ENCODE measurements at regions not wholly inside any gene's neighbourhood (a gene's known extent, or its start where the extent isn't known, plus 50 kb on each side); places are given as distances from the start of the nearest gene placed in this dataset.

DNA sequence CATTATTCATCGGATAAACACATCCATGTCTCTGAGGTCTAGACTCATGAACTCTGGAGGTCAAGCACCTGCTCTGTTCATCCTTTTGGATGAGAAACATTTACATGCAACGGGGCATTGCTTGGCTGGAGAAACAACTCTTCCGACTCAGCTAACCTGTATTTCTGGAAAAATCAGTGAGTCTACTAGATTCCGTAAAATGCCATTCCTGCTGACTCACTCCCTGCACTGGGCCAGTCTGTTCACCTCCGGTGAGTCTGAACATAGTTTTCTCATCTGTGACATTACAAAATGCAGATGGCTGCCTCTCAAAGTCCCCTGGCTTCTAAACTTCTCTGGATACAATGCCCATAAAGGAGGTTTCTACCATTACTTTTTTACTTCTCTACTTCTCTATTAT is 185.7 kb upstream of the HS3ST1 start:
- DNase-seq: no peak

DNA sequence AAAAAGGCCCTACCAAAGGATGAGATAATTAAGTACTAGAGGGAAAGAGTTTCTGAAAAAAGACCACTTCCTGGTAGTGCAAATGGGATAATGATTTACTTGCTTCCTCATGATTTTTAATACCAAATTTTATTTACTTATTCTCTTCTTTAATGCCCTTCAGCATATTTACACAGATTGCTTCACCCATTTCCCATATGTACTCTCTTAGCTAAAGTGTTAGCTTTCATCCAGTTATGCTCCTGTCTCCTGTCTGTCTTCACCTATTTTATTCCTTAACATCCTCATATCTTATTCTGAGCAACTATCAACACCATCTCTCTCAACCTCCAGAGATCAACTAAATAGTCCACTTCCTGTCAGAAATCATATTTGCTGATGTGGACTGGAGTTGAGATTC is 183.2 kb upstream of the HS3ST1 start:
- DNase-seq: no peak

DNA sequence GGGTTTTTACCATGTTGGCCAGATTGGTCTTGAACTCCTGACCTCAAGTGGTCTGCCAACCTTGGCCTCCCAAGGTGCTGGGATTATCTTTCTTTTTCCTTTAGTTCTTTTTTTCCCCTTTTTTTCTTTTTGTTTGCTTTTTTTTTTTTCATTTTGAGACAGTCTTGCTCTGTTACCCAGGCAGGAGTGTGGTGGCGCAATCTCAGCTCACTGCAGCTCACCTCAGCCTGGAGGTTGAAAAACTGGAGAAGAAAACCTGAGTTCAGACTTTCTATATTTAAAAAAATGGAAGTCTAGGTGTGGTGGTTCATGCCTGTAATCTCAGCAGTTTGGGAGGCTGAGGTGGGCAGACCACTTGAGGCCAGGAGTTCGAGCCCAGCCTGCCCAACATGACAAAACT is 181.1 kb upstream of the HS3ST1 start:
- DNase-seq: no peak

DNA sequence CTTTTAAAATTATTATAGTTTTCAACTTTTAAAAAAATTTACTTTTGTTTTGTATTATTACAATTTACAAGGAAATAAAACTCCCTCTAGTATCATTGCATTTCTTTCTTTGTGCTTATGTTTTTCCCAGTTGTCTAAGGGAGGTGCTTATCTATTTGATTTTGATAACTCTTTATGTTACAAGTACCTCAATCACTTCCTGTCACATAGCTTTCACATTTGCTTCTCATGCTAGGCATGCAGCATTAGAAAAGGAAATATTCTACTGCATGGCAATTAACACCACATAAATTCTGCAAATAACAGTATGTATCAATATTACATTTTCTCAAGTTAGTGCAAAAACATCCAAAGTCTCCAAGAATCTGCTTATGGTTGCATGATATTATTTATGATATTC is 180.3 kb upstream of the HS3ST1 start:
- DNase-seq: no peak

DNA sequence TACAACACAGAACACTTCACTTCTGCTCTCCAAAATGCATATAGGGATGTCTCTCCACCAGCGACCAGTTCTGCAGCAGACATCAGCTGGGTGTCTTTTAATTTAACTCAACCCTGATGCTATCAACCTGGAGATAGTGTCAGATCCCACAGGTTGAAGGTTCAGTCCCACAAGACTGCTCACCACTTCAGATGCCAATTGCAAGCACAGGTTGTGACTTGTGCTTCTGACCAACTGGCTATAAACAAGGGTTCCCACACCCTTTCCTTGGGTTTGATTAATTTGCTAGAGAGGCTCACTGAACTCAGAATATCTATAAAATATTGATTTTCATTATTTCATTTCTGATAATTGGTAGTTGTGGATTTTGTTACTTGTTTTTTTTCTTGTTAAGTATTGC is 177.4 kb upstream of the HS3ST1 start:
- no peak for DNase-seq

DNA sequence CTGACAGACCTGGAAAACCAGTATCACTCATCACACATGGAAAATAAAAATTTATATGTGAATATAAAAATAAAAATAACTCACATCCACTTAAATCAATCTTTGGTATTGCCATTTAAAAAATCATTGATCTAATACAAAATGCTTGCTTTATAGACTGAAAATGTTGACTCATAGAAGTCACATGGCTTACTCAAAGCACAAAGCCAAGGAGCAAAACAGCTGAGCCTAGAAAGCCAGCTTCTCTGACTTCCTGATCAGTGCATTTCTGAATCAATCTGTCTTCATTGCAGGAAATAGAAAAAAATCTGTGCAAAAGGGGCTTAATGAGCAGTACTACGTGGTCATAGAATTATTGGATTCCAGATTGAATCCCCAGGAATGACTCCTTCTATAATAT is 176.9 kb upstream of the HS3ST1 start:
- no peak for DNase-seq

DNA sequence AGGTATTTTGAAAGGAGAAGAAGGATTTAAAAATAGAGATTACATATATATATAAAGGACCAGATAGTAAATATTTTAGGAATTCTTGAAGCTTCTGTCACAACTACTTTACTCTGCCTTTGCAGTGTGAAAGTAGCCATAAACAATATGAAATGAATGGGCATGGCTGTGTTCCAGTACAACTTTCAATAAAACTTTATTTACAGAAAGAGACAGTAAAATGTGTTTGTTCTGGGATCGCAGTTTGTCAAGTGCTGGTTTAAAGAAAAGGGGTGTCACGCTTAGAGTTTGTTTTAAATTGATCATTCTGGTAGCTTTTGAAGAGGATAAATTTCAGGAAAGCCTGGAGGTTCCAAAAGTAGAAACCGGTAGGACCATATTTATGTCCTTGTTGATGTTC is 176.1 kb upstream of the HS3ST1 start:
- no peak for DNase-seq

DNA sequence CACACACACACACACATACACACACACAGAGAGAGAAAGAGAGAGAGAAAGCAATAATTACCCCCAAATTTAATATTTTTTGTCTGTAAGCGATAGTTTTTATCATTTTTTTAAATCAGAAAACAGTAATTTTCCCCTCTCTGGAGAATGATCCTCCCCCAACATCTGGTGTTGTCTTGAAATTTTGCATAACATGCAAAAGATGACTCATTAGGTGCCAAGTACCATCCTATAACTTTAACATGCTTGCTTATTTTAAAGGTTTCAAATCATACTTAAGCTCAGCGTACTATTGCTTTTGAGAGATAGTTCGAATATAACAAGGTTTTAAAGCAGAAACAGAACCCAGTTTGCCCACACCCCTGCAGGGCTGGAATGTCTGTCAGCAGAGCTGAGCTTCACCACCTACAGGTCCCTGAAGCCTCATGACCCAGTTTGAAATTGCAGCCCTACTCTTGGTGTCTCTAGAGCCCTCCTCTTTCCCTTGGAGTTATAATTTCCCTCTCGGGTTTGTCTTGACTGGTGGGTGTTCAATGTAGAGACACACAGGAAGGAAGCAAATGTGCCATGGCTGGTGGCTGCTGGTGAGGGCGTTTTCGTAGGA is 175.0 kb upstream of the HS3ST1 start:
- DNase-seq: no peak

DNA sequence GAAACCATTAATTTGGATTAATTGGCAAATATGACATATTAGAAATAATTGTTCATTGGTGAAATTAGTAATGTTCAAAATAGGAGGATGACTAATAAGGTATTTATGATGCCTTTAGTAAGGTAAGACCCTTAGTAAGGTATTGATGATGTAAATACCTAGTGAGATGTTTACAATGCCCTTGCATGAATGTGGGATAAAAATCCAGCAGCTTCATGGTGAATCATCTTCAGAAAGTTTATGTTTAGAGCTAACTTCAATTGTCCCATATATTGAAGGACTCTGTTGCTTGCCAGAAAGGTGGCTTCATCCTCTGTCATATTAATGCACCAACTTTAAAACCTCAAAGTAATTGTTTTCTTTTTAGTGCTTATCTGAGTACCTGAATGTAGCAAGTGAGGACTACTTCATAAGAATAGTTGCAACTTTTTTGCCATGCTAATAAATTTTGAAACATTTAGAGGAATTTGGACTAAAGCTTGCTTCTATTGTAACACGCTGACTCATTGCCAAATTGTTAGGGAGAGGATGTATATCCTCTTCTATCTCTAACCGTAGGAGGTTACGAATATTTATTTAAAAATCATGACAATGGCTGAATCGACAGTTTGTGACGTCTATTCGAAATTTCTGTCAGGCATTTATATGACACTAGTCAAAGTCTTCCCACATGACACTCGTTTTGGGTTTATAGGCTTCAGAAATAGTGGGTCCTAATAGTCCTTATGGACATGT is 174.1 kb upstream of the HS3ST1 start:
- no peak for DNase-seq

DNA sequence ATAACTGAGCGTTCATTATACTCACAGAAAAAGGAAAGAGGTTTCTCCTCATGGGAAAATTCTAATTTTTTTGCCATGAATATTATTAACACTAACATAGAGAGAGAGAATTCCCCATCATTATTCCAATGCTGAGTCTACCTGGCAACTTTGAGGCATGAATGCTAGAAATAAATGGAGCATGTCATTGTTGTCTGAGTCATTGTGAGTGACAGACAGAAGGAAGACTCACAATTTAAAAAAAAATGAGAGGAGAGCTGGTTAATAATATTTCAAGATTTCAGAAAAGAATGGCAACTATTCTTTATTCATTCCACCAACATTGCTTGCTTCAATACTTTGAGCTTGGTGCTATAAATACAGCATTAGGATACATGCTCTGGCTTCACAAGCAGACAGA is 170.4 kb upstream of the HS3ST1 start:
- DNase-seq: no peak

DNA sequence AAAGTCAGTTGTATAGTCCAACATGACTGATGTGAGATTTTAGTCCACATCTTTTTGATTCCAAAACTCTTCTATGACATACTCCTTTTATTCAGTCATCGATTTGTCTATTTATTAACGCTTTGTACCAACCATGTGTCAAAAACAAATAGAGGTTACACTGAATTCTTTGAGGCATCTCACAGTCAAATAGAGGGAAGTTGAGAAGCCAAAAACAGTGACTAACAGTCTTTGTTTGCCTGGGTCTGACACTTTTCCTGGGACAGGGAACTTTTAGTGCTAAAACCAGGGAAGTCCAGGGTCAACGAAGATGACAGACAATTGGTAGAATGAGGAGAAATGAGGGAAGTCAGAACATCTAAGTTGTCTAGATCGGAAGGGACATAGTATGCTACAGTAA is 169.9 kb upstream of the HS3ST1 start:
- no peak for DNase-seq

DNA sequence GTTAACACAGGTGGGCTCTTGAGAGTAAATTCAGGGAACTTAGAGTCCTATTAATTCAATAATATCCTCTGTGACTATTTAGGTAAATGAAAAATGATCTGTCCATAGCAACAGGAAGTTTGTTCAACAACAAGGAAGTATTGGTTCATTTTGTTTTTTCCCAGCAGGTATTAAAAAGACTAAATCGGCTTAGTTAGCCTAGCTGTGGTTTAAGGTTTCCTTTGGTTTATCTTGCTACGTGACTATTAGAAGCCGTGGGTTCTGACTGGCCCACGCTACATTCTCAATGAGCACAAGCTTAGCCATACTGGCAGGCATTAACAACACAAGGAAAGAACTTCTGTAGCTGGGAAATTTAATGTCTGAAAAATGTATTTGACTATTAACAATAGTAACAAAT is 168.8 kb upstream of the HS3ST1 start:
- DNase-seq: peak; percentile 76

DNA sequence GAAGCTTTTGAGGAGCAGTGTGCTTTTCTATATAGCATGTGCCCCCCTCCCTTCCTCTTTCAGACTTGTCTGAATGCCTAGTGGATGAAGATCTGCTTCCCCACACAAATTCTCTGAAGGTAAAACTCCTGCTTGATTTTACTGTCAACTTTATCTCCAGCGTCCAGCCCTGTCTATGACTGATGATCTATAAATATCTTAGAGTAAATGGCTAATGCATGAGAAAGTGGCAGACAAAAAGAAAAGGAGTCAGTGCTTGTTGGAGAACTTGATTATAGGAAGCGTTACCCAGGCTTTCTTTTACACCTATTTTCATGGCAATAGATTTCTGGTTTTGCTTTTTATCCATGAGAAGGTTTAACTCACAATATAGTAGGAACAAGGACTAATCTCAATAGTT is 168.3 kb upstream of the HS3ST1 start:
- DNase-seq: no peak

DNA sequence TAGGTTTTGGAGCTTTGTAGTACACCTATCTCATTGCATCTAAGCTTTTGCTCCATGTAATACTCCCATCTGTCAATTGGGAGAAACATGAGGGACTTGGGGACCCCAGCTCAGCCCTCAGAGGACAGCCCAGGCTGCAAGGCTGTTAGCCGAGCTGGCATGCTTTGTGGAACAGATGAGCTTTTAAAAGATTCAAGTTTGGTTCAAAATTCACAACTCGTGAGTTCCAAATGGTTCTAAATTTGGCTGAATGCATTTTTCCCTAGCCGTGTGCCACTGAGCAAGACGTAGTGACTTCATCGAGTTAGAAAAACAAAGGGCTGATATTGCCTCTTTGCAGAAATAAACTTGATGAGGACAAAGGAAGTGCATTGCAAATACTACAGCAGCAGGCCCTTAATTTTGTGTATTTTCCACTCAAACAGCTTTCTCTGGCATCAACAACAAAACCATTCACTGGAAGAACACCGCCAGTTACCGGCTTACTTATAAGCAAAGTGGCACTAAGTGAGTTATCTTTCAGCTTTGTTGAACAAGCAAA is 165.0 kb upstream of the HS3ST1 start:
- no peak for DNase-seq

DNA sequence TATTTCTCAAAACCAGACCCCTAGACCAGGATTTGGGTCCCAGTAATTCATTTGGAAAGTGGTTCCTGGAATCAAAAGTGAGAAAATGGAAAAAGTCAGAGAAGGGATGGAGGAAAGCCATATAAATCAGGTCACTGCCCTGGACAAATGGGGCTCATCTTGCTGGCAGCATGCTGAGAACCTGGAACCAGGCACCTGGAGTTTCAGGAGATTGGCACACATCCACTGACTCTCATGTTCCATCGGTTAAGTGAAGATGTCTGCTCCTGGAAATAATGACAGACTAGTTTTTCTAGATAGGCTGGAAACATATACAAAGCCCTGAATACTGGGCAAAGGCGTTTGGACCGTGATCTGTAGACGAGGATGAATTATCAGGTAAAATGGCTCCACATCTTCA is 163.6 kb upstream of the HS3ST1 start:
- DNase-seq: no peak

DNA sequence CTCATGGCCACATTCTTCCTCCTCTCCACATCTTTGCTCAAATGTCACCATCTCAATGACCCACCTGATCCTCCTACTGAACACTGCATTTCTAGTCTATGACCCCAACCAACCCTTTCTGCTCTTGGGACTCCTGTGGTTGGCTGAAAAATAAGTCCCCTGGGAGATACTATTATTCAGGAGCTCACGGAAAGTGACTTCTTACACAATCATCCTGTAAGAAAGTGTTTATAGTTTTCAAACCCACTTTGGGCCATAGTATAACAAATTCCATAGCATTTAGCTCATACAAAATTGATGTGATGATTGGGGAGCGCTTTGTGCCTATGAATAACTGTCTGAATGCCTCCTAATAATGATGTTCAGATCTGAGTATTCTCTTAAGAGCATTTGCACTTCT is 161.4 kb upstream of the HS3ST1 start:
- no peak for DNase-seq

DNA sequence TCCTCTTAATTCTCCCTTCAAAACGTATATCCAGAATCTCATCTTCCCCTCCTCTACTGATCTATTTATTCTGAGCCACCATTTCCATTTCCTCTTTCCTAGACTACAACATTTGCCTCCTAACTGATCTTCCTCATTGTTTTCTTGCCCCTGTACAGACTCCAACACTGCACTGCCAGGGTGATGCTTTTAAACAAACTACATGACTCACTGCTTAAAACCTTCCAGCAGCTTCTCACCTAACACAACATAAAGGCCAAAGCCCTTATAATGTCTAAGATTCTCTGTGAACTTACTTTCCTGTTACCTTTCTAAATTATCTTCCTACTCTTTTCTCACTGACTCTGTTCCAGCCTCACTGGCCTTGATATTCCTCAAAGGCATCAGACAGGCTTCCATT is 161.0 kb upstream of the HS3ST1 start:
- no peak for DNase-seq

DNA sequence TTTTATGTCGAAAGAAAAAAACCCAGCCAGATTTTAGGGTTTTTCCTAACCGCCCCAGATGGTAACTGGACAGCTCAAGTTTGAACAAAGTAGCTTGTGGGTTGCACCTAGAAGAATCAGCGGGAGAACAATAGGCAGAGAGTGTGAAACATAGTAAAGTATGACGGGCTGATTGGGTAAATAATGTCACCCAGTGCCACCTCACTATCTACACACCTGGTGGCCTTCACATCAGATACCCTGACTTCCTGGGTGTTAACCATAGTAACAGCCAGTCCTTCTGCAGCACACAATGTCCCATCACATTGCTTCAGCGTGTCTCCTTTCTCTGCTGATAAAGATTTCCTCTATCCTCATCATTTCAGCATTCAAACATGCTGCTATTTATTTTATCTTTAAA is 159.1 kb upstream of the HS3ST1 start:
- peak; percentile 29 for DNase-seq

DNA sequence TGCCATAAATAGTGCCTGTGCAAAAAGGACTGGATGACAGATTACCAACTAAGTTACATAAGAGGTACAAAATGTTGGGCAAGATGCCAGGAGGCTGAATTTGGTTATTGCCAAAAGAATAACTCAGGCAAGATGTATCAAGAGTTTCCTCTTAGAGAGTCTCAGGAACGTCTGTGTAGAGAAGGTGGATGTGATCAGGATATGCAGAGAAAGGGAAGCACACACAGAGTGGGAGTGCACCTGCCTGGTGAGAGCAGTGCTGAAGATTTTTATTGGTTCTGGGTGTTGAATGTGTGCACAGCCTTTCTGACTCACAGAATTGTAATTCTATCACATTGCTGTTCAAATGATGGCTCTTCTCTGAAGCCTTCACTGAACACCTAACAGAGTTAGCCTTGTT is 156.8 kb upstream of the HS3ST1 start:
- peak; percentile 51 for DNase-seq

DNA sequence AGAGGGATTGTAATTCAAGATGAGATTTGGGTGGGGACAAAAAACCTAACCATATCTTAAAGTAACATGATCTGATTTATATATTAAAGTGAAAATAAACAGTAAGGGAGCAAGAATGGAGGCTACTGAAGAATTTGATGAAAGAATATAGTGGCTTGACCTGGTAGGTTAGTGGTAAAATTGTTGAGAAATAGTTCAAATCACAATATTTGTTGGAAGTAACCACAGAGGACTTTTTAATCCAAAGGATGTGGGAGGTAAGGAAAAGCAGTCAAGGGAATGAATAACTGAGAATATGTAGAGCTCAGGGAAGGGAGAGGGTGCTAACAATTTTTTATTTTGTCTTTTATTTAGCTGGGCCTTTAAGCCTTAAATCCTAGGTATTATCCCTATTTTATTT is 139.8 kb upstream of the HS3ST1 start:
- DNase-seq: no peak

DNA sequence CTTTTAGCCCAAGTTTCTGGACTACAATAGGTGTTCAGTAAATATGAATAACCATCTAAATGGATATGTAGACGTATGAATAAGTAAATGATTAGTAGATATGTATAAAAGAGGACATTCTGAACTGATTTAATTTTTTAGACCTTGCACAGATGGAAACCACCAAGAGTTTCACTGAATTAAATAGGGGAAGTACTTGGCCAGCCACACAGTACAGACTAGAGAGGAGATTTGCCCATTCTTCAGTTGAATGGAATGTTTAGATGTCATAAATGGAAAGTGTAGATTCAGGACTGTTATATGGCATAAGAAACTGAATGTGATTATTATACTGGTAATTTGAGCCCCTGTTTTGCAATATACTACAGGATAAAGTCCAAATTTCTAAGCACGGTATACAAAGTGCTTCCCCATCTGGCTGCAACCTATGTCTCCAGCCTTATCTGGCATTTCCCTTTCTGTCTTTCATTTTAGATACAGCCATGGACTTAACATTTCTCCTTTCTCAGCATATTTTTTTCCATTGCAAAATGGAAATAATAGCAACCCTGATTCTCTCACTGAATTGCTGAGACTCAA is 137.8 kb upstream of the HS3ST1 start:
- no peak for DNase-seq

DNA sequence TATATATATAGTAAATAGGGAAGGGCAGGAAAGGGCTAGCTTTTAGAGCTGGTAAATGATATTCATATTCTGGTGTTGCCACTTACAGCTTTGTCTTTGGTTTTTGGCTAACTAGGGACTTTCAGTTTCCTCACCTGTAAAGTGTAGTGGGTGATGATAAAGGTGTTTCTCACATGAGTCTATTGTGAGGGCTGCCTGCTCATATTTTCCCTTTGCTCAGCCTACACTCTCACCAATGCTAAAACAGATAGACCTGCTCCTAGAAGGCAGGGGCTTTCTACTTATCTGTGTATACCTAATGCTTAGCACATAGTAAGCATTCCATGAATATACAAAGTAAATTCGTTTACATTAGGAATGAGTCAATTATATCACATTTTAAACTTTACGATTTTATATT is 137.2 kb upstream of the HS3ST1 start:
- no peak for DNase-seq

DNA sequence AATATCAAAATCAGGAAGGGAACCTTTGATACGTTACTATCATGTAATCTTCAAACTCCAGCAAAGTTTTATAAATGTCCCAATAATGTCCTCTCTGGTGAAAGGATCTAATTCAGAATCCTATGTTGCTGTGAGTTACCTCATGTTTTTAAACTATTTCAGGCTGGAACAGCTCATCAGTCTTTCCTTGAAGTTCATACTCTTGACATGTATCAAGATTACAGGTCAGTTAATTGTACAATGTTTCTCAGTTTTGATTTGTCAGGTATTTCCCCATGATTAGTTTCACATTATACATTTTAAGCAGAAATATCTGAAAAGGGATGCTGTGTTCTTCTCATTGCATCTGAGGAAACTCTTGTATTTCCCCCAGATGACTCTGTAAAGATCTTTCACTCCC is 136.5 kb upstream of the HS3ST1 start:
- DNase-seq: no peak

DNA sequence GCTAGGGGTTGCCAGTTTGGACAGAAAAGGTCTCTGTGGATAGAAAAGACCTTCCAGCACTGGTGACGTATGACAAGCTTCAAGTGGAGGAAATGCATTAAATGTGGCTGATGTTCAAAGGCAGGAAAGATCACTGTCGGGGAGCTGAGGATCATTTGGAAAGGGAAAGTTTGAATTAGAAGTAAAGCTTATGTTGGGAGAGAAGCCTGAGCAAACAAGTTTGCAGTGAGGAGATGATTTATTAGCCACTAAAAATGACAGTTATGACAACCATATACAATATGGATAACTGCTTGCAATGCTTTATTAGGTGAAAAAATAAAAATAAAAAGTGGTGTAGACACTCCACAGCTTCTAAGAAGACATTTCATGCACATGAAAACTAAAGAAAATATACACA is 135.3 kb upstream of the HS3ST1 start:
- DNase-seq: no peak

DNA sequence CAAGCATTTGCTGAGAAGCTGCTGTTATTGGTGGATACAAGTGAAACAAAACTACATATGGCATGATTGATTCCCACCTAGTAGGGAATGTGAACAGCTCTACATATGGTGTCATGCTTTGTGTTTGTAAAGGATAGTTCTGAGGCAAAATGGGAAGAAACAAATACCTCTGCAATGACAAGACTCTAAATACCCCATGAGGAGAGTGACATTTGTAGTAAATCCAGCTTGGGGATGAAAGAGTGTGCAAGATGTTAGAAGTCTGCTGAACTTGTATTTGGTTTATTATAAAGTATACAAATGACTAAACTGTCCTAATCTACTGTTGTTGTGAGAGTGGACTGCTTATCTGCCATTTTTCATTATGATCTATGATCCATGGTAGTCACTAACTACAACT is 120.8 kb upstream of the HS3ST1 start:
- DNase-seq: no peak

Measured in NCI-H146 (cell line).